Liver (tissue), 8 donors: ENCODE measurements at regions not wholly inside any gene's neighbourhood (a gene's known extent, or its start where the extent isn't known, plus 50 kb on each side); places are given as distances from the start of the nearest gene placed in this dataset.

Experiments
- DNase-seq: peaks from one replicate; pipeline ENCODE4 v3.0.0-alpha.2; 2017; ENCODE audit warnings: low spot score
- H3K27ac ChIP-seq, 2 donors: one replicate each; pipeline ENCODE4 v1.7.0; 2013; ENCODE audit warnings: inconsistent platforms in 2 of 2, low read length in 2 of 2, control low read depth in 1 of 2, low read depth in 1 of 2, mild to moderate bottlenecking in 1 of 2
- H3K27me3 ChIP-seq, 4 donors: one replicate each; pipeline versions ENCODE4 v1.6.1 to v1.7.0; 2013; ENCODE audit warnings: low read length in 3 of 4, inconsistent platforms in 1 of 4, mild to moderate bottlenecking in 1 of 4, moderate library complexity in 1 of 4; ENCODE audit not compliant: control insufficient read depth in 4 of 4, insufficient read depth in 4 of 4
- H3K36me3 ChIP-seq, 4 donors: one replicate each; pipeline versions ENCODE4 v1.6.1 to v1.7.0; 2013; ENCODE audit warnings: low read length in 3 of 4, mild to moderate bottlenecking in 3 of 4, low read depth in 1 of 4, moderate library complexity in 1 of 4; ENCODE audit not compliant: control insufficient read depth in 4 of 4, insufficient read depth in 3 of 4
- H3K4me1 ChIP-seq, 4 donors: one replicate each; pipeline versions ENCODE4 v1.6.1 to v1.7.0; 2013; ENCODE audit warnings: low read length in 3 of 4, mild to moderate bottlenecking in 3 of 4, moderate library complexity in 1 of 4; ENCODE audit not compliant: control insufficient read depth in 4 of 4, insufficient read depth in 4 of 4
- H3K4me3 ChIP-seq, 3 donors: one replicate each; pipeline versions ENCODE4 v1.6.1 to v1.7.0; 2013; ENCODE audit warnings: low read length in 3 of 3, control low read depth in 1 of 3, low read depth in 1 of 3, mild to moderate bottlenecking in 1 of 3
- H3K9ac ChIP-seq, 2 donors: one replicate each; pipeline ENCODE4 v1.7.0; 2013; ENCODE audit warnings: low read length in 2 of 2, mild to moderate bottlenecking in 2 of 2, moderate library complexity in 2 of 2, control low read depth in 1 of 2, low read depth in 1 of 2
- H3K9me3 ChIP-seq, 4 donors: one replicate each; pipeline versions ENCODE4 v1.6.1 to v1.7.0; 2013; ENCODE audit warnings: low read length in 3 of 4; ENCODE audit not compliant: control insufficient read depth in 4 of 4
- EGR1 ChIP-seq, 2 donors: IDR thresholded peaks; 2 replicates each; pipeline ENCODE4 v1.6.1; 2016 to 2018; ENCODE audit warnings: antibody characterized with exemption in 2 of 2, low read depth in 2 of 2
- FOXA1 ChIP-seq: IDR thresholded peaks from 2 replicates; pipeline ENCODE4 v1.6.1; 2016; ENCODE audit warnings: antibody characterized with exemption
- FOXA2 ChIP-seq: IDR thresholded peaks from 2 replicates; pipeline ENCODE4 v1.6.1; 2016; ENCODE audit warnings: antibody characterized with exemption
- GABPA ChIP-seq, 2 donors: IDR thresholded peaks in 1 of 2; conservative IDR thresholded peaks in 1 of 2; 2 replicates each; pipeline ENCODE4 v1.6.1; 2016; ENCODE audit warnings: antibody characterized with exemption in 2 of 2, mild to moderate bottlenecking in 1 of 2, moderate library complexity in 1 of 2
- HNF4A ChIP-seq, 2 donors: conservative IDR thresholded peaks; 2 replicates each; pipeline ENCODE4 v1.6.1; 2016; ENCODE audit warnings: antibody characterized with exemption in 2 of 2, mild to moderate bottlenecking in 2 of 2
- HNF4G ChIP-seq: IDR thresholded peaks from 2 replicates; pipeline ENCODE4 v1.6.1; 2016; ENCODE audit warnings: antibody characterized with exemption
- JUND ChIP-seq, 2 donors: IDR thresholded peaks; 2 replicates each; pipeline ENCODE4 v1.6.1; 2016; ENCODE audit warnings: antibody characterized with exemption in 2 of 2
- NR2F2 ChIP-seq: IDR thresholded peaks from 2 replicates; pipeline ENCODE4 v1.6.1; 2016; ENCODE audit warnings: antibody characterized with exemption
- RAD21 ChIP-seq, 2 donors: IDR thresholded peaks; 2 replicates each; pipeline ENCODE4 v1.6.1; 2016; ENCODE audit warnings: antibody characterized with exemption in 2 of 2, mild to moderate bottlenecking in 2 of 2
- RXRA ChIP-seq, 2 donors: IDR thresholded peaks; 2 replicates each; pipeline ENCODE4 v1.6.1; 2017 to 2018; ENCODE audit warnings: antibody characterized with exemption in 2 of 2, mild to moderate bottlenecking in 1 of 2
- SP1 ChIP-seq: IDR thresholded peaks from 2 replicates; pipeline ENCODE4 v1.6.1; 2018; ENCODE audit warnings: antibody characterized with exemption, mild to moderate bottlenecking
- TAF1 ChIP-seq: conservative IDR thresholded peaks from 2 replicates; pipeline ENCODE4 v1.6.1; 2016; ENCODE audit warnings: antibody characterized with exemption, mild to moderate bottlenecking
- YY1 ChIP-seq: IDR thresholded peaks from 2 replicates; pipeline ENCODE4 v1.6.1; 2016; ENCODE audit warnings: antibody characterized with exemption, mild to moderate bottlenecking
- WGBS: extraction: QIAGEN DNeasy Blood & Tissue Kit; methylation state at CpG from one replicate; pipeline ENCODE4 v1.1.7; 2013; 5-methylcytosine and 5-hydroxymethylcytosine counted together
- TF ChIP-seq, protein P1 (sequence below): fragments of 150-350 bp; IDR thresholded peaks from 2 replicates; pipeline ENCODE4 v1.5.1; 2017; ENCODE audit warnings: improper control_type of control experiment, low read depth, low read length; ENCODE audit not compliant: missing input control
- TF ChIP-seq, protein P2 (sequence below): IDR thresholded peaks from 2 replicates; pipeline ENCODE4 v1.6.1; 2016; ENCODE audit warnings: antibody characterized with exemption
- TF ChIP-seq, protein P3 (sequence below): IDR thresholded peaks from 2 replicates; pipeline ENCODE4 v1.6.1; 2016; ENCODE audit warnings: antibody characterized with exemption
- TF ChIP-seq, protein P4 (sequence below): IDR thresholded peaks from 2 replicates; pipeline ENCODE4 v1.6.1; 2016; ENCODE audit warnings: antibody characterized with exemption, mild to moderate bottlenecking
- TF ChIP-seq, protein P5 (sequence below): IDR thresholded peaks from 2 replicates; pipeline ENCODE4 v1.6.1; 2016; ENCODE audit warnings: antibody characterized with exemption
- donor health status: healthy.
- donor health status: healthy.
- donor health status: healthy.
- donor health status: healthy.
- donor health status: healthy.

DNA sequence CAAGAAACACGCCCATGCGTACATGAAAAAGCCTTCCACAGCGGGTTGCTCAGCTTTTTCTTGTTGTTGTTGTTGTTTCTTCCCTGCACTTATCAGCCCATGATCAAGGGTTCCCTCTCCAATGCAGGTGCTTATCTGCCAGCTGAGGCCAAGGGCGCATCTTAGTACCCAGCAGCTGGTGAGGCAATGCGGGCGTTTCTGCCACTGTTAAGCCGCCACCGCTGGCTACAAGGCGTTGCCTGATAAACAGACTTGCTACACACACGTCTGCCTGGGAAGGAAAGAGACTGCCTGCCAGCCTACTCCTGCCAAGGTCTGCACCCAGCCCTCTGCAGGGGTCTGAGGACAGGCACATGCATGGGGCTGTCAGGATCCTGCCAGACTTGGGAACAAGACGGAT, 345.9 kb downstream of the BCL11B start (continued):
- TF ChIP-seq, protein P1, sequence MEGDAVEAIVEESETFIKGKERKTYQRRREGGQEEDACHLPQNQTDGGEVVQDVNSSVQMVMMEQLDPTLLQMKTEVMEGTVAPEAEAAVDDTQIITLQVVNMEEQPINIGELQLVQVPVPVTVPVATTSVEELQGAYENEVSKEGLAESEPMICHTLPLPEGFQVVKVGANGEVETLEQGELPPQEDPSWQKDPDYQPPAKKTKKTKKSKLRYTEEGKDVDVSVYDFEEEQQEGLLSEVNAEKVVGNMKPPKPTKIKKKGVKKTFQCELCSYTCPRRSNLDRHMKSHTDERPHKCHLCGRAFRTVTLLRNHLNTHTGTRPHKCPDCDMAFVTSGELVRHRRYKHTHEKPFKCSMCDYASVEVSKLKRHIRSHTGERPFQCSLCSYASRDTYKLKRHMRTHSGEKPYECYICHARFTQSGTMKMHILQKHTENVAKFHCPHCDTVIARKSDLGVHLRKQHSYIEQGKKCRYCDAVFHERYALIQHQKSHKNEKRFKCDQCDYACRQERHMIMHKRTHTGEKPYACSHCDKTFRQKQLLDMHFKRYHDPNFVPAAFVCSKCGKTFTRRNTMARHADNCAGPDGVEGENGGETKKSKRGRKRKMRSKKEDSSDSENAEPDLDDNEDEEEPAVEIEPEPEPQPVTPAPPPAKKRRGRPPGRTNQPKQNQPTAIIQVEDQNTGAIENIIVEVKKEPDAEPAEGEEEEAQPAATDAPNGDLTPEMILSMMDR, result no peak
- no peak for TF ChIP-seq TAF1
- TF ChIP-seq HNF4A (conservative IDR thresholded peaks at IDR 0.05), result no peak

DNA sequence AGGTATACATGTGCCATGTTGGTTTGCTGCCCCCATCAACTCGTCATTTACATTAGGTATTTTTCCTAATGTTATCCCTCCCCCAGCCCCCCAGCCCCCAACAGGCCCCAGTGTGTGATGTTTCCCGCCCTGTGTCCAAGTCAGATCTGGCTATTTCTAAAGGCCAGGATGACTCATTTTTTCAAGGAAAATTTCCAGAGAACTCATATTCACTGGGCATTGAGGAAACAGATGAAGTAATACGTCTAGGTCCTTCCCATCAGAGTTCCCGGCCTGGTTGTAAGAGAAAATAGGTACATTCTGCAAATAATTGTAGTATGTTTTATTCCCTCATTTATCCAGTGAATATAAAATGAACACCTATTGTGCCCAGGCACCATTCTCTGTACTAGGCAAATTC, 345.2 kb downstream of the BCL11B start:
- no peak overlapping the region for H3K27ac ChIP-seq
- H3K9me3 ChIP-seq, result no peaks in the 10 kb centered on the region
- no peak for TF ChIP-seq HNF4A (conservative IDR thresholded peaks at IDR 0.05)
- no peak for TF ChIP-seq NR2F2
- TF ChIP-seq, protein P2, sequence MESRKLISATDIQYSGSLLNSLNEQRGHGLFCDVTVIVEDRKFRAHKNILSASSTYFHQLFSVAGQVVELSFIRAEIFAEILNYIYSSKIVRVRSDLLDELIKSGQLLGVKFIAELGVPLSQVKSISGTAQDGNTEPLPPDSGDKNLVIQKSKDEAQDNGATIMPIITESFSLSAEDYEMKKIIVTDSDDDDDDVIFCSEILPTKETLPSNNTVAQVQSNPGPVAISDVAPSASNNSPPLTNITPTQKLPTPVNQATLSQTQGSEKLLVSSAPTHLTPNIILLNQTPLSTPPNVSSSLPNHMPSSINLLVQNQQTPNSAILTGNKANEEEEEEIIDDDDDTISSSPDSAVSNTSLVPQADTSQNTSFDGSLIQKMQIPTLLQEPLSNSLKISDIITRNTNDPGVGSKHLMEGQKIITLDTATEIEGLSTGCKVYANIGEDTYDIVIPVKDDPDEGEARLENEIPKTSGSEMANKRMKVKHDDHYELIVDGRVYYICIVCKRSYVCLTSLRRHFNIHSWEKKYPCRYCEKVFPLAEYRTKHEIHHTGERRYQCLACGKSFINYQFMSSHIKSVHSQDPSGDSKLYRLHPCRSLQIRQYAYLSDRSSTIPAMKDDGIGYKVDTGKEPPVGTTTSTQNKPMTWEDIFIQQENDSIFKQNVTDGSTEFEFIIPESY, result no peak
- no peak for TF ChIP-seq SP1
- no peak for TF ChIP-seq HNF4G
- TF ChIP-seq, protein P3, sequence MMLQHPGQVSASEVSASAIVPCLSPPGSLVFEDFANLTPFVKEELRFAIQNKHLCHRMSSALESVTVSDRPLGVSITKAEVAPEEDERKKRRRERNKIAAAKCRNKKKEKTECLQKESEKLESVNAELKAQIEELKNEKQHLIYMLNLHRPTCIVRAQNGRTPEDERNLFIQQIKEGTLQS, result no peak
- TF ChIP-seq, protein P1, result no peak
- TF ChIP-seq YY1, result no peak
- TF ChIP-seq RXRA (IDR thresholded peaks at IDR 0.05), result no peak
- TF ChIP-seq FOXA1, result no peak
- TF ChIP-seq EGR1 (IDR thresholded peaks at IDR 0.05; ENCODE audit: low read depth in 2 of 2), result no peak
- no peak for TF ChIP-seq FOXA2
- no peak for TF ChIP-seq RAD21 (IDR thresholded peaks at IDR 0.05)
- TF ChIP-seq, protein P4, sequence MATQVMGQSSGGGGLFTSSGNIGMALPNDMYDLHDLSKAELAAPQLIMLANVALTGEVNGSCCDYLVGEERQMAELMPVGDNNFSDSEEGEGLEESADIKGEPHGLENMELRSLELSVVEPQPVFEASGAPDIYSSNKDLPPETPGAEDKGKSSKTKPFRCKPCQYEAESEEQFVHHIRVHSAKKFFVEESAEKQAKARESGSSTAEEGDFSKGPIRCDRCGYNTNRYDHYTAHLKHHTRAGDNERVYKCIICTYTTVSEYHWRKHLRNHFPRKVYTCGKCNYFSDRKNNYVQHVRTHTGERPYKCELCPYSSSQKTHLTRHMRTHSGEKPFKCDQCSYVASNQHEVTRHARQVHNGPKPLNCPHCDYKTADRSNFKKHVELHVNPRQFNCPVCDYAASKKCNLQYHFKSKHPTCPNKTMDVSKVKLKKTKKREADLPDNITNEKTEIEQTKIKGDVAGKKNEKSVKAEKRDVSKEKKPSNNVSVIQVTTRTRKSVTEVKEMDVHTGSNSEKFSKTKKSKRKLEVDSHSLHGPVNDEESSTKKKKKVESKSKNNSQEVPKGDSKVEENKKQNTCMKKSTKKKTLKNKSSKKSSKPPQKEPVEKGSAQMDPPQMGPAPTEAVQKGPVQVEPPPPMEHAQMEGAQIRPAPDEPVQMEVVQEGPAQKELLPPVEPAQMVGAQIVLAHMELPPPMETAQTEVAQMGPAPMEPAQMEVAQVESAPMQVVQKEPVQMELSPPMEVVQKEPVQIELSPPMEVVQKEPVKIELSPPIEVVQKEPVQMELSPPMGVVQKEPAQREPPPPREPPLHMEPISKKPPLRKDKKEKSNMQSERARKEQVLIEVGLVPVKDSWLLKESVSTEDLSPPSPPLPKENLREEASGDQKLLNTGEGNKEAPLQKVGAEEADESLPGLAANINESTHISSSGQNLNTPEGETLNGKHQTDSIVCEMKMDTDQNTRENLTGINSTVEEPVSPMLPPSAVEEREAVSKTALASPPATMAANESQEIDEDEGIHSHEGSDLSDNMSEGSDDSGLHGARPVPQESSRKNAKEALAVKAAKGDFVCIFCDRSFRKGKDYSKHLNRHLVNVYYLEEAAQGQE, result no peak
- TF ChIP-seq JUND (IDR thresholded peaks at IDR 0.05), result no peak
- no peak for TF ChIP-seq GABPA (IDR thresholded peaks at IDR 0.05 in 1 of 2, conservative IDR thresholded peaks at IDR 0.05 in 1 of 2)
- TF ChIP-seq, protein P5, sequence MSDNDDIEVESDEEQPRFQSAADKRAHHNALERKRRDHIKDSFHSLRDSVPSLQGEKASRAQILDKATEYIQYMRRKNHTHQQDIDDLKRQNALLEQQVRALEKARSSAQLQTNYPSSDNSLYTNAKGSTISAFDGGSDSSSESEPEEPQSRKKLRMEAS, result no peak
- no peaks in the 10 kb centered on the region for H3K36me3 ChIP-seq
- H3K4me1 ChIP-seq, result no peaks in the 10 kb centered on the region
- DNase-seq, result no peak
- peaks cover 0 to 3% (median 0%) of the 10 kb centered on the region in 4 donors for H3K27me3 ChIP-seq
- H3K4me3 ChIP-seq, result no peak overlapping the region
- 75% methylated on average over 4 of the region's 4 CpGs for whole genome bisulfite sequencing
- H3K9ac ChIP-seq, result no peak overlapping the region
